ENCODE measurements at regions not wholly inside any gene's neighbourhood (a gene's known extent, or its start where the extent isn't known, plus 50 kb on each side); places are given as distances from the start of the nearest gene placed in this dataset.

DNA sequence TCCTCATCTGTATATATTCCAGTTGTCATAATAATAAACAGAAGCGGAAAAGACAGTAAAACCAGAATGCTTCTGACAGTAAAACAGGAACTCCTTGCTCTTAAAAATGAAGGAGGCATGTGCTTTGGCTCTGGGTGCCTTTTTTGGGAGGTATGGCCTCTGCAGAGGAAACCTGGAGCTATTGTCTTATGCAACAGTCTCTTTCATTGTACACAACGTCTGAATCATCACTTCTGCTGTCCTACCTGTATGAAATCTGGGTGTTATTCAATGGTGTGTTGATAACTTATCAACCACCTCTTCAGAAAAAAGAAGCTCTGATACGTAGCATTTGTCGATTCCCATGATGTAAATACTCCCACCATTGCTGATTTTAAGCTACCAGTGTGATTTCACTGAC is 64.8 kb downstream of the CDCA7 start:
- no peak for DNase-seq

DNA sequence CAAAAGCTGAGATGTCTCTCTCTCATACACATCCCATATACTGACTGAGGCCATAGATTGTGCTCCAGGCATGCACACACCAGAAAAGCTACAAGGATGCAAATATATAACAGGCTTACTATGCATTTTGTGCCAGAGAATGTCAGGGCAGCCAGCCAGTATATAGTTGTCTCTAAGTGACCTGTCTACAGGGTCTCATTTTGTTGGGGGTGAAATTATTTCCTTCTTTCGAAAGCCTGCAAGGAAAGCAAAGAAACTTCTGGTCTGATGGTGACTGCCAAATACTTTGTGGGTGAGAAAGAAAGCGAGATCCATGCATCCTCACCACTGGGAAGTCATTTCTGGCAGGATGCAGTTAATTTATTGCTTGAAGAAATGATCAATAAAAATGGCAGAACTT is 70.2 kb downstream of the CDCA7 start:
- no peak for DNase-seq

DNA sequence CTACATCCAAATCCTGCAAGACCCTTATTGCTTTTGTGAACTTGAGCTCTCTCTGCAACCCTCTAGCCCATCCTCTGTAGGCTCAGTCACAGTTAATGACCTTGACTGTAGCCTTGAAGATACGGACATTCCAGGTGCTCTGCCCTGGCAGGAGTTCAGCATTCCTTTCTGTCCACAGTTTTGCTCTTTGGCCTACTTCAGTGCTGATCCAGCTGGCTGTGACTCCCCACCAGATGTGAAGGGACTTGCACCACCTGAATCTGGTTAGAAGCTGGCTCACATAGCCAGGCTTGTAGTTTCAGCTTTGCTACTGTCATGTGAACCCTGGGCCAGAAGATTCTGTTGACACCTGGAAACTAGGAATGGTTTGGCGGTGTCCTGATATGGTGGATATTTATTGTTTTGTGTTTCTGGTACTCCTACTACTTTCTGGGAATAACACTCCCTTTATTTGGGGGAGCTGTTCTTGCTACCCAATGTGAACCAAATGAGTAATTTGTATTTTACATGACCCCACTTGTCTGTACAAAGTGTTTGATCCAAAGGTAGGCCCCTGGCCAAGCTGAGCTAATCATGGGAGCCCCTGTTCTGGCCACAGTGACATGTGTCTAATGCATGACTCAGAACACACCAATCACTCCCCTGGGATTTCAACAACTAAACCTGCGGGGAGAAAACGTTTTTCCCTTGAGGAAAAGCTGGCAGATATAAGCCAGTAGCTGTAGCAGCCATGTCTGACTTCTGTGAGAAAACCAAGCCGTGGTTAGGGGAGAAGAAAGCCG is 73.4 kb downstream of the CDCA7 start:
- DNase-seq, result no peak

DNA sequence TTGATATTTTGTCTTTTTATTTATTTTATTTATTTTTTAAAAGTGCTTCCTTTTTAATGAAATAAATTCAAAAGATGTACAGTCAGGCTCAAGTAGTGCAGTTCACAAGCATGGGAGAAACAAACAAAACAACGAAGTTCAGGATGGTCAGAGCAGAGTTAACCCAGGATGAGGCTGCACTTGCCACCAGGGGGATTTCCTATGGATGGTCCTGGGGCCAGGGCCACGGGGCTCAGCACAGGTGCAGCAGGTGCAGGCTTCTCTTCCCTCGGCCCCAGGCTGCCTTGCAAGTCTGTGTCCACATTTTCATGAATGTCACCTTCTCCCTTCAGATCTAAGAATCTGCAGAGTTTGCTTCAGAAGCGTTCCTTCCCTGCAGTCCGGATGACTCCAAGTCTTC is 76.5 kb downstream of the CDCA7 start:
- no peak for DNase-seq

DNA sequence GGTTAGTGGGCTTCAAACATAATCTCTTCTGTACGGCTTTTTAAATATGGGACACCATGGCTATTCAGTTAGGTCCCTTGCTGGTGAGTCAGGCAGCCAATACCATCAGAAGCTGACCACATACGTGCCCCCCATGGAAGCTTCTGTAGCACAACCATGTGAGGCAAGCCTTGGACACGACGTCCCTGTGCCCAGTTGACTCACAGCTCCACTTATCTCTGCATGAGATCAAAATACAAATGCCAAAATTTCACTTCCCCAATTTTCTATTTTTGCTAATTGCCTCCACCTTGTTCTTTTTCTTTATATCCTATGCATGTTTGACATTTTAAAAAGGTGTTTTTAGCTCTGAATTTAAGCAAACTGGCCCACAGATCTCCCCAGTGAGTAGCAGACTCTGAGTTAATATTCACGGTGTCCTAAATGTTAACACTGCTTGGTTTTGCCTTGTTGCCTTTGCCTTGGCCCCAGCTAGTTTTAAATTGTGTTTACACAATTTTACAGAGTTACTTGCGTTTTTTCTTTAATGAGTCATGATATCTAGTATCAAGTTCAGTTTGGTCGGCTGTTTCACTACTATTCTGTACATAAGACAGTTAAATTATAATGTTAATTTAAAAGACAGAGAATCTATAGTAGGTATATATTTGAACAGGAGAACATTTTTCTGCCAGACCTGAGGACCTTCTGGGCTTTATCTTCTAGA is 77.5 kb downstream of the CDCA7 start:
- no peak for DNase-seq

DNA sequence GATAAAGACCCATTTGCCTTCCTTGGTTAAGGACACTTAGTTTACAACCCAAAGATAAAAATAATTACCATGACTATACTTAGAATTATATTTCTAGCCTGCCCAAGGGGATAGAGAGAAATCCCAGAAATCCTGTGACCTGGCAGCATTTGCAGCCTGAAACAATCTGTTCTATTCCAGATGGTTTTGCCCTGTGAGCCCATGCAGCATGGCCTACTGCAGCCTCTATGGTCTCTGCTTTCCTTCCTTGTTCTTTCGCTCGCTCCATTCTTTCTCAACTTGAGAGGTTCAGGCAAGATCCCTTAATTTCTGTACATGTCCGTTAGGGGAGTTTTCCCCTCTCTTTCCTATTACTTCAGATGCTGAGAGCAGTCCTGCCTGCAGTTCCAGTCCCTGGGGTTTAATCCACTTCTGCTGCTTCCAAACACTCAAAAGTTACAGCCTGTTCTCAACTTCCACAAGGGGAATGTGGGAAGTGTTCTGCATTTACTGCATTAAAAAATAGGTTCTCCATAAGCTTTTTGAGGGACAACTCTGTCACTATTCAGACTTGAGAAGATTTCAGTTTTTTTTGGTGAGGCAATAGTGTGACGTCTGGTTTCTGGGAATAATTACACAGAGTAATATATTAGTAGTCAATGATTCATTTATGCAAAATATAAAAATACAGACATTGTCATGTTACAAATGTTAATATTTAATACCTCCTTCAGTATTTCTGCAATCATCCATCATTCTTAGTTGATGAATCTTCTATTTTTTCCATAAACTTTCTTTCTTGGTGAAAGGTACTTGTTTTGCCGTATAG is 80.3 kb downstream of the CDCA7 start:
- no peak for DNase-seq

DNA sequence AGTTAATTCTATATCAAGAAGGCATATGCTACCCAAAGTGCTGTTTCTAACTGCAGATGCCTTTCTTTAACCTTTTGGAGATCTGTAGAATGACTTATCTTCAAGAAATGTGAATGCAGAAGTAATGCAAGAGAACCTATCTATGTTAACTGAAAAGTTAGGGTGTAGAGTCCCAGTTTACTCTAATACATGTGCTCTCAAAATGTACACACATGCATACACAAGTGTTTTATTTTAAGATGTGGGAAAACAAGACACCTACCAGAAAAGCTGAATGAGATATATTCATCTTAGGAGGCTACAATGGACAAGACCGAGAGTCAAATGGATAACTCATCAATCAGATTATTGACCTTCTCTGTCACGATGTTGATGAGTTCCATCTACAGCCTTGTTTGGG is 80.9 kb downstream of the CDCA7 start:
- DNase-seq, result no peak

DNA sequence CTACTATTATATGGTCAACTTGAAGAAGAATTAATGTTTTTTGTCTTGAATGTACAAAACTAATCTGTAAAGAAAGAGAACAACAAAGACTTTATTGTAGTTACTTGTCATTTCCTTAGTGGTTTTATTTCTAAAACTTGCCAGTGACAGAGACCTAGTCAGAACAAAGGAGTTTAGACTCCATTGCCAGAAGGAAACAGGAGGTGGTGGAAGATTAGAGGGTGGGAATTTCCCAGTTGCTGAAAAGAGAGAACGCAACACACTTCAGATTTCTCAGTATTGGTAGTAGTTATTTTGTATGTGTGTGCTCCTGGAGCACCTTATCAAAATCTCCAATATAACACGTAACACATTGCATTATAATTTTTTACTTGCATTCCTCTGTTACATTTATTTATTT is 81.4 kb downstream of the CDCA7 start:
- DNase-seq, result no peak

DNA sequence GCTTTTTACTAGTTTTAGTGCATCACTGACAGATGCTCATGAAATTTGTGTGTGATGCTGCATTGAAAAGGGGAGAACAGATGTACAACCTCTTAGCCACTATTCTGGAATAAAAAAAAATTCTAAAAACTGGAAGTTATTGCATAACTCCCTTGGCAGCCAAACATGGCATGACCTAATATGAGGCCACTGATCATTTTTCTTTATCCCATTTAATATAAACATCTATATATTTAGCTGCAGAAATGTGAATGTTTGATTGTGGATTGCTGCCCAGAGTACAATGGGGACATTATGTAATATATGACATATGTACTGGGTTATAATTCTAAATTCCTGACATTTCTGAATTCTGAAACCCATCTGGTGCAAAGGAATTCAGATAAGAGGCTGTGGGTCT is 86.5 kb downstream of the CDCA7 start:
- DNase-seq, result no peak

DNA sequence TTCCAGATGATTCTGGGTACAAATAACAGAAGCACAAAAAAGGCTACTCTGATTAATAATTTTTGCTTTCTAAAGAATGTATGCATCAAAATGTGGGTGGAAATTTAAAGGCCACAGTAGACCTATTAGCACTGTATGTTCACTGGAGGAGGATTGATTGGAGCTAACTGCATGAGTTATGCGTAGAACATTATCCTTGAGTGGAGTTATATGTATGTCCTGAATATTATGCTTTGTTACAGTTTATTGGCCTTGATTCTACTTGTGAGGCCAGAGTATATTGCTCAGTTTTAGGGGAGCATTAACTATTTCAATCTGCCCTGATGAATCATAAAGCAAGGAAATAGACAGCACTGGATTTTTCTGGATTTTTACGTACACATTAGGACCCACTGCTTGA is 87.9 kb downstream of the CDCA7 start:
- DNase-seq, result no peak

DNA sequence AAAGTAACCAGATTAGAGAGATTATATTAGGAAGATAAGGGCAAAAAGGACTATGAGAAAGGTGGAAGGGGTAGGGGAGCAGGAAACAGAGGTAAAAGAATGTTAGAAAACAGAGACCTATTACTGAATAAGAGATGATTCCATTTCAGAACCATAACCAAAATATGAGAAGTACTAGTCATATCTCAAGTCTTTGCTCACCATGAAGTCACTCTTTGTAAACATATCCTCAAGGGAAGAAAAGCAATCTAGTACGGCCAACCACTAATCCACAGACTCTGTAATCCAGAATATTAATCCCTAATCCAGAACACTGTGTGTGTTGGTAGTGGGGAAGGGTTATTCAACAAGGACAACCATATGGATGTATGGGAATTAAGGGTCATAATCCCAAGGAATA is 92.0 kb downstream of the CDCA7 start:
- no peak for DNase-seq

DNA sequence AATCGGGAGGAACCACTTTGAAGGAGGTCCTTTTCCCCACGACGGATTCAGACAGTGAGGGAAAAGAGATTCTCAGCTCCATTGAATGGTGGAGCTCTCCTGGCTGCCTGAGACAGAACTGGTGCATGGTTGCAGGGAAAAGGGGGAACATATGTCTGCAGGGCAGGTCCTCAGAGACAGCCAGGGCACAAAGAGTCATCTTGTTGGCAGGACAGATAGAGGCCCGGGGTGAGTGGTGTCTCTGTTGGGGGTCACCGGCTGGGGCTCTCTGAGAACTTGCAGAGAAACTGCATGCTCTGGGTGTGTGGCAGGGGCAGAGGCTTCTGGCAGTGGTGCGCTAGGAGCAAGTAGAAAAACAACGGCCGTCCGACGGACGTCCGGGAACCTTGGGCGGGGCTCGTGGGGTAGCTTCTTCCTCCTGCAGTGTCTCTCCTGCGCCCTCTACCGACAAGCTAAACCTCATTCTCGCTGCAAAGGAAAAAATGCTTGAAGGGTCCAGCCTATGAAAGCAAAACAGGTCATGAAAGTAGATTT is 94.3 kb downstream of the CDCA7 start:
- DNase-seq, result peak; percentile 77

DNA sequence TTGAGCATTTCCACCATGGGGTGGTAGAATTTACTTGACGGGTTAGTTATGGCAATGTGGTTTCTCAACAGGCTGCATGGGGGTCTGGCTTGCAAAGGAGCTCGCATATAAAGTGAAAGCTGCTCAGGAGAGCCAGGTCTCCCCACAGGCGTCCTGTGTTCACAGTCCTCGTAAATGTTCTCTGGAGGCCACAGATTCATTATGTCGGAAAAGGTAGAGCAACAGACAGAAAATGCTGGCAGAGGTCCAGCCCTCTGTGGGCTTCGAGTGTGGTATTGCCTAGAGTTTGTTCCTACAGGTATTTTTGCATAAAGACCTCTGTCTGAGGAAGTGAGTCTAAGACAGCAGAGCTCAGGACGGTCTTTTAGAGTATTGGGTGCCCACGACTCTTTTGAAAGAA is 96.4 kb downstream of the CDCA7 start:
- DNase-seq, result no peak

DNA sequence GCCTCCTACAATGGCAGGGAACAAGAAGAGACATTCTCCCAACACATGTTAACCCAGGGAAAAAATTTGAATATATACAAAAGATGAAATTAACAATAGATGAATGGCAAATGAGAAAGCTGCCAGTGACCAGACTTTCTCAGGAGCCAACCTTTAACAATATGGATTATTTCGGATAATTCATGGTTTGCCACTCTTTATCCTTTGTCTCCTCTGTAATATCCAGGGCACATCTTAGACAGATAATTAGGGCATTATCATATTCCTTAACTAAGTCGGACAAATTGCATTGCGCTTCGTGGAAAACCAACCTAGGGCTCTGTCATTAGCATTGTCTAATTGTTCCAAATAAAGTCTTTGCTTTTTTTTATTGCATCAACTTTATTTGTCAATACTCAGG is 97.3 kb downstream of the CDCA7 start:
- DNase-seq, result no peak

DNA sequence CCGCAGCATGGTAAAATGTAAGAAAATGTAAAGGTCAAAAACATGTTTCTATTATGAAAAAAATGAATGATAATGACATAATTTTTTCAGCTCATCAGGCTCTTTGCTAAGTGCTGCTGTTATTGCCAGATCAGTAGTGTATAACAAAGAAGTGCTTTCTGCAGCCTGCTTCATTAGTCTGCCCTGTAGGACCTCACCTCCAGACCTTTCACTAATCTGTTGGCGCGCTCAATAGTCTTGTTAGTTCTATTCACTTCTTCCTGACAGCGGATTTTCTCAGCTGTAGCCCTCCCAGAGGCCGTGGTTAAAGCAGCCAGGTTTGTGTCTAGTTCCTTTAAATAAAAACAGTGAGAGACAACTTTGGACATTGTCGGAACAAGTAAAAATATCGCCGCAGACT is 97.7 kb downstream of the CDCA7 start:
- no peak for DNase-seq

DNA sequence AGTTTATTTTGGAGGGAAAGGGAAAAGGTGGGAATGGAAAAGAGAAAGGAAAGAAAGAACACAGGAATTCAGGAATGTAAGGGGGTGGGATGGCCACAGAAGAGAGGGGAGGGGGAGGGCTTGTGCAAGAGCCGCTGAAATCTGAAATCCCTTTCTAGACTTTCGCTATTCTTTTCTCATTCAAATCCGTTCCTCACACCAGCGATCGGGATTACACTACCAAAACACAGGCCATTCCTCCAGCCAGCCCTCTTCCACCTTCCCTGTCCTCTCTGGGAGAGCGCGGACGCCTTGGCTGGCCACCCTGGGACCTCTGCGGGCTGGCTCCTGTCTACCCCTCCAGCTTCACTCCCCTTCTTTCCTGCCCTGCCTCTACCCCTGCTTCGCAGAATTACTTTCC is 102.3 kb downstream of the CDCA7 start:
- no peak for DNase-seq

DNA sequence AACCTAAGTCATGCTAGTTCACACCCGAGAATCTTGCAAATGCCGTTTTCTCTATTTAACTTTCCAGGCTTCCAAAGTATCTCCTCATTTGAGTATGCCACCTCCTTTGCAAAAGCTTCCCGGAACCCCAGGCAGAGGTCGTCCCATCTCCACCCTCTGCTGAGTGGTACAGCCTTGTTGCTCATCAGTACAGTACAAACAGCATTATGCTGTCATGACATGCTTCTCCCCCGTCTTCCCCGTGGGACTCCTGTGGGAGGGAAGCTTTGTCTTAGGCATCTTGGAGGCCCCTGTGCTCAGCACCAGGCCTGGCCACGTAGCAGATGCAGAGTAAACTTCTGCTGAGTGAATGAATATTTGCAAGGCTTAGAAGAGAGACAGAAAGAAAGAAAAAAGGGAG is 102.7 kb downstream of the CDCA7 start:
- no peak for DNase-seq

DNA sequence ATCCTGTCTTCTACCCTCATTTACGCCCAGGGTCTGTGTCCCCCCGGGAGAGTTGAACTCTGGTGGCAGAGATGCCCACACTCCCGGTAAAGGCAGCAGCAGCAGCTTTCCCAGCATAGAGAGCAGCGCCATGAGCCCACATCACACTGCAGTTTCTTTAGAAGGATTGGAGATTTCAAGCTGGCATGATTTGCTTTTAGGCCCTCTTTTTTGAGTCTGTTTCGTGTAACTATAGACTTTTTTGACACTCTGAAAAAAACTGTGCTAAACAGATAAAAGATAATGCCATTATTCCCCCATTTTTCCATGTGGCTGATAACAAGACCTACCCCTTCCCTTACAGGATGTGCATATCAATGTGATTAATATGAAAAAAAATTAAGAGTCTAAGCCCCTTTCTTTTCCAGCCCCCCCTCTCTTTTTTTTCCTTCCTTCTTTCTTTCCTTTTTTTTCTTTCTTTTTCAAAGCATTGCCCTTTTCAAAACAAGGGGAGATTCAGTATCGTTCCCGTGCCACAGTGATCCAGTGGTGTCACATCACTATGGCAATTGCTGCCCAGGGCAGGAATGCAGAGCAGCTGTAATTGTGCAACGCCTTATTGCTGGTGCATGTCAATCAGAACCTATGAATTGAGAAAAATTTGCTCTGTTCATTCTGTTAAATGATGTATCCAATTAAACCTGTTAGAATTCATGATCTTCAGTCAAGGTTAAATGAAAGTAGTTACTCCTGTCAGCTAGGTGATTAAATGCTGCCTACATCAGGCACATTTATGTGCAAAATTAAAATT is 104.5 kb downstream of the CDCA7 start:
- no peak for DNase-seq

DNA sequence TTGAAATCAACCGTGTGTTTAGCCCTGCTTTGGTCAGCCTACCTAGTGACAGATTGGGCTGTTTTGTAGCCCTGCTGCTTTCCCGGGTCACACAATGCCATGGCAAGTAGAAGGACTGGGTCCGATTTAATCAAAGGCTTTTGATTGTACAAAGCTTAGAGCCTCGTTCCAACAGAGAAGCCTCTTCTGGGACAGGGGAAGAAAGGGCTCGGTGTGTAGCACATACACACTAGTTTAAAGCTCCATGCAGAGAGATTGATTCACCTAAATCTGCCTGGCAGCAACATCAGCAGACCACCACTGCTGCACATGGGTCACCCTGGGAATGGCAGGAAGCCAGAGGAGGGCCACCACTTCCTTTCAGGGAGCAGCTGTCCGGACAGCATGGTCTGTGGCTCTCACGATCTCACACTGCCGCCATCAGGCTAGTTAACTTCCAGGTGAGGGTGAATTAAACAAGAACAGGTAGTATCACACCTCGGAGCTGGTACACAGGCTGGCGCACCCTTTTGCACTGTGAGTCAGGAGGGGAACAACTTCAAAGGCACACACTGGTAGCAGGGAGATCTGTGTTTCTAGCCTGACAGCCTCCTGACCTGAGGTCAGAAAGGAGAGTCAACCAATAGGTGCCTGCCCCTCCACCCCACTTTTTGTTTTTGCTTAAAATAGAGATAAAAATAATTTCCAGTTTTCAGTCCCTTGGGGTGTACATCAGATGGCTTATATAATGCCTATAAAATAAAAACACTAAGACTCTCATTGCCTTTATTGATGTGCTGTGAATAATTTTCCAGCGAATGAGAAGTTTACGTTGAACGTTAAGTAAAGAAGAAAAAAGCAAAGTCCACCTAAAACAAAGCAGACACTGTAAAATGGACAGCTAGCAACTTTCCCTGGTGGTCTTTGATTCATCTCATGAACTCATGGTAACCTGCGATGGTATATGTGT is 108.5 kb downstream of the CDCA7 start:
- DNase-seq, result no peak

DNA sequence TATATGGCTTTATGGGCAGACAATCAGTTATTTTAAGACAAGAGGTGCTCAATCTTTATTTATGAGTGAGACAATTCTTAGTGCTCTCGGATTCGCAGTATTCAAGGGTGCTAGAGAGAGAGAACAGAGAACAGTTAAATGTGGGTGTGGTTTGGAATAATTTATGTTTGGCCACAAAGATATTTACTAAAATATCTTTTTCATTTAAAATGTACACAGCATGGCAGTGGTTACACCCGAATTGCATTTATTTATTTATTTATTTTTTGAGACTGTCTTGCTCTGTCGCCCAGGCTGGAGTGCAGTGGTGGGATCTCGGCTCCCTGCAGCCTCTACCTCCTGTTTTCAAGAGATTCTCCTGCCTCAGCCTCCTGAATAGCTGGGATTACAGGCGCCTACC is 109.2 kb downstream of the CDCA7 start:
- DNase-seq, result no peak

DNA sequence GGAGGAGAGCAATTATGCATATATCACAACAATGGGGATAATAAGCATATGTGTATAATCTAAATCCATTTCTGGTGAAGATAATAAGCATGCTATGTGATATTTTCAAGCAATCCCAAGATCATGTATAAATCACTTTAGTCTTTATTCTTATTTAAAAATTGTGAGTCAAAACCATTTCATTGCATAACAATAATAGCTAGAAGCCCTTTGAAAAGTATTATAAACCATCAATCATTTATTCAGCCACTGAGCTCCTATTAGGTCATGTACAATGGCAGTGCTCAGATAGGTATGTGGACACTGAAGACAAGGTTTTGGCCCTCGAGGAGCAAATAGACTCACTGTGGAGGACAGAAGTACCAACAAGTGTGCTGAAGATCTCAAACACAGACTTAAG is 113.1 kb downstream of the CDCA7 start:
- no peak for DNase-seq
